Body of pancreas (tissue), 4 donors: ENCODE measurements at regions not wholly inside any gene's neighbourhood (a gene's known extent, or its start where the extent isn't known, plus 50 kb on each side); places are given as distances from the start of the nearest gene placed in this dataset.

Experiments used
- CTCF ChIP-seq, 7 experiments: fragments of 450-650 bp in 4 of 7; fragments of 200-600 bp in 3 of 7; sonication (generic) in 3 of 7; IDR thresholded peaks; one replicate each; pipeline ENCODE4 v1.5.1; 2016 to 2019; ENCODE audit warnings: antibody characterized with exemption in 7 of 7
- POLR2A ChIP-seq, 3 donors: fragments of 450-650 bp; IDR thresholded peaks; one replicate each; pipeline ENCODE4 v1.6.1; 2016; ENCODE audit warnings: antibody characterized with exemption in 3 of 3, mild to moderate bottlenecking in 2 of 3

DNA sequence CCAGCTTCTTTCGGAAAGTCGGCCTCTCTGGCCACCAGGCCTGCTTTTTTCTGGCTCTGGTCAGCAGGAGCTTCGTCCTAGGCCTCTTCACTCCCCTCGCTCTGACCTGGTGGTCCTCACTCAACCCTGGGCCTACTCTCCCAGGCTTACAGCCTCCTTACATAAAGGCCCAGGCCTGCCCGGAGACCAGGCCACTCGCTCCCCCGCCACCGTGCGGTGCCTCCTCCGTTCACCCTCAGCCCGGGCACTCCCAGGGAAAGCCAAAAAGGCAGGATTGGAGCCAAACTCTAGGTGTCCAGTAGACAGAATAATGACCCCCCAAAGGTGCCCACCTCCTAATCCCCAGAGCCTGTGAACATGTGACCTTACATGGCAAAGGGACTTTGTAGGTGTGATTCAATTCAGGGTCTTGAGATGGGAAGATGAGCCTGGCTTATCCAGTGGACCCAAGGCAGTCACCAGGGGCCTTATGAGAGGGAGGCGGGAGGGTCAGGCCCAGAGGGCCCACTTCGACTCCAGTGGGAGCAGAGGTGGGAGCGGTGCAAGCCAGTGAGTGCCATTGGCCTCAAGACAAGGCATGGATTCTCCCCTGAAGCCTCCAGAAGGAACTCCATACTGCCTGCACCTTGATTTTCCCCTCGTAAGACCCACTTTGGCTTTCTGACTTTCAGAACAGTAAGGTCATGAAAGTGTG, 118.6 kb upstream of the PTPN1 start:
- TF ChIP-seq CTCF (IDR thresholded peaks at IDR 0.05), result no peak
- TF ChIP-seq POLR2A (IDR thresholded peaks at IDR 0.05), result no peak
